HG03432 (cell line): ENCODE measurements at regions not wholly inside any gene's neighbourhood (a gene's known extent, or its start where the extent isn't known, plus 50 kb on each side); places are given as distances from the start of the nearest gene placed in this dataset.

Experiments used
- ATAC-seq: cut with Tn5 transposase; IDR thresholded peaks from one replicate; pipeline ENCODE4 v1.9.1; 2021; ENCODE audit warnings: mild to moderate bottlenecking, moderate library complexity; ENCODE audit not compliant: unreplicated experiment

- ATAC-seq, result no peak
Observed at GRCh38 chr9:80437825-80438224, 866.1 kb downstream of the TLE4 start.

DNA sequence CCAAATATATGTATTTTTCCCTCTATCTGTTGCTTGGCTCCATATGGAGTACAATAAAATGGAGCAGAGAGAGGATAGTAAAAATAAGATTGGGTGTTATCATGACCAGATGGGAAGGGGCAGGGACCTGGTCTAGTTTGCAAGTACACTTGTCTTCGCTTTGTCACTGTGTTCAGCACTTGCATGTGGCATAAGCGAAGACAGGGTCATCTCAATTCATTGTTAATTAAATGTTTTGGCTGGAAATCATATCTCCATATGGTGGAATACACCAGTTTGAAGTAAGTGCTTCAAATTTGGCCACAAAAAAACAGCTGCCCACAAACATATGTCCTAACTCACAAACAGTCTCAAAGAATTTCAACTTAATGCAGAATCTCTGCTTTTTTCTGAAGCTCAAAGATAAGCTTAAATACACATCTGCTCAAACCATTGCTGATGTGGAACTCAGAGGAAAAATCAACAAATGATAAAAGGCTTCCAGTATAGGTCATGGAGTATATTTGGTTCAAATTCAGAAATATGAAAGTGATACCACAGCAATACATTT, 865.4 kb downstream of the TLE4 start:
- ATAC-seq, result no peak

- ATAC-seq, result no peak
Observed at GRCh38 chr9:80435591-80435990, 863.8 kb downstream of the TLE4 start.

GRCh38 chr9:80426992-80427391, 855.2 kb downstream of the TLE4 start:
- ATAC-seq, result no peak

GRCh38 chr9:80417211-80417773, 845.5 kb downstream of the TLE4 start:
- ATAC-seq, result no peak

DNA sequence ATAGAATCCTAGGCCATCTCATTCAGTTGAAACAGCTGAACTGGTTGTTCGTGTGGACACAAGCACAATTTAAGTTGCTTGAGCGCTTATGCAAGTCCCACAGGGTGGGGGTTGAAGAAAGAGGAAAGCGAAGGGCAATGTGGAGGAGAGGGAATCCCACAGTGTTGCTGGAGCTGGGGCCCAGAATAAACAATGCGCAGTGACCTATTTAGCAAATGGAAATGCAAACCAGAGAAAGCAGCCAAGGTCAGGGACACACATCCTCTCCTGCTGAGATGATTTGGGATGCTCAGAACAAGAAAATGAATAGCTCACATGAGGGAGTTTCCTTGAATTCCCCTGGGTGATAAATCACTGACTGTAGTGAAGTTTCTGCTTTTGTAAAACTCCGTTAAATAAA, 838.3 kb downstream of the TLE4 start:
- ATAC-seq, result no peak

DNA sequence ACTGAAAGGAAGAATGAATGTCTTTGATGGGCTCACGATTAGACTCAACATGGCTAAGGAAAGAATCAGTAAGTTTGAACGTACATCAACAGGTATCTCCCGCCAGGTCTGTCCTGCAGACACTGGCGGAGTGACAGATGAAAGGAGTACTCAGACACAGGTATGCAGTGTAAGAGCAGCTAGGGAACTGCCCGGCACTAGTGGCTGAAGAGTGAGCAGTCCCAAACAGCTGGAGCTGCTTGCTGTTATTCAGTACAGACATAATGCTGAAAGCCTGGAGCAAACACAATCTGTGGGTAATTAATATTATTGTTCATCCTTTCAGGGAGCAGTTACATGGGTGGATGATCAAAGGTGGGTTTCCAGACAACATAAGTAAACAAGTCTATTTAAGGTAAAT, 835.5 kb downstream of the TLE4 start:
- ATAC-seq, result no peak

- ATAC-seq, result no peak
Observed at GRCh38 chr9:80401243-80401642, 829.5 kb downstream of the TLE4 start.

GRCh38 chr9:80400624-80401230, 829.0 kb downstream of the TLE4 start:
- ATAC-seq, result no peak

- ATAC-seq, result no peak
Observed at GRCh38 chr9:80399606-80400005, 827.8 kb downstream of the TLE4 start.

- no peak for ATAC-seq
Observed at GRCh38 chr9:80387828-80388227, 816.1 kb downstream of the TLE4 start.

DNA sequence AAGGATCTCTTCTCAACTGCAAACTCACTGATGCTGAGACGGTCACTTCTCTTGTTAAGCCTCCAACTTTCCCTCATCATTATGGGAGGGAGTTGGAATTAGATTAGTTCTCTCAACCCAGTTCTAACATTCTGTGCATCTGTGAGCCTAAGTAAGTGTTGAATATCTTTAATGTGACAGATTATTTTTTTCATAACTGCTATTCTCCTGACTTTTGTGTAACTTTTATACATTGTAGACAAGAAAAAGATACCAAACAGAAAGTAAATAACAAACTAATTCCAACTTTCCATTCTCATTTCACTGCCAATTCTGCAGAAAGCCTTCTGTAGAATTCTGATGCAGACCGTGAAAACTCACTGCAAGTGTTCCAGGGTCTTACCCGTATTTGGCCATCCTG, 813.5 kb downstream of the TLE4 start:
- no peak for ATAC-seq

- no peak for ATAC-seq
Observed at GRCh38 chr9:80383331-80383730, 811.6 kb downstream of the TLE4 start.

DNA sequence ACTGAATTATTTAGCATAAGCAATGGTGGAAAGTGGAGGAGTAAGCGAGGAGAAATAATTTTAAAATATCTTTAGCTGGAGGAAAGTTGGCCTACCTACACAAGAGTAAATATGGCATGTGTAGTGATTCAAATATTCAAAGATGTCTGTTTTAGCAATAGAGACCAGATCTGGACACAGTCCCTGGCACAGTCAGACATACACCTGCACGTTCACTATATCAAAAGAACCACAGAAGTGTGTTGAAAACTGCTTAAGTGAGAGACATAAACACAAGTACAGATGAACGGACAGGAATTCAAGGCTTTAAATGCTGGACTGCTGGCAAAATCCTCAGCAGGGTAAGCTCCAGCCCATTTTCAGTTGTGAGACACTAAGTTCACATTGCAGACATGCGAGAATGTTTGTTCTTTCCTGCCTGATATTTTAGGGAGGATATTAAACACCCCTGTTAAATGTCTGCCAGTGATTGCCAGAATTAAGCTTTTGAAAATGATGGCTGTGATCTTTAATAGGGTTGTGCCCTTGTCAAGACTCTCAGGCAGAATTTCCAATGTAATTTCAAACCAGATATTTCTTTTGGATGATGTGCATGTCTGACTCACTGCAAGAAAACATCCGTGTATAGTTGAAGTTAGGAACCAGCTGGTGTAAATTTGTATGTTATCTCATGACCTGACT, 810.6 kb downstream of the TLE4 start:
- no peak for ATAC-seq

DNA sequence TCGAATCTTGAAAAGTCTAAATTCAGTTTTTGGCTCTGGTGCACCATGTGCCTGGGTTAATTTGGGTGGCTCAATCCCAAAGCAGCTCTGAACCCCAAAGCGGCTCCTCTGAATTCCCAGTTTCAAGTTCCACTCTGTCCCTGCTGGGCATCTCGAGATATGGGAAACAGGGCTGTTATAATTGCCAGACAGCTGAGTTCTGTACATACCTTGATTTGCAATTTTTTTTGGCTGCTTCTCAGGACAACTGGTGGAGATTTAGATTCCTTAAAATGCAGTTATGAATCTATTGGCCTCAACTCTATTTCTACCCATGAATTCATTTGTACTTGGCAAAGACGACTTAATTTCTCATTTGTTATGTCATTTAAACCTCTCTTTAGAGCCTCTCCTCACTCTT, 808.5 kb downstream of the TLE4 start:
- ATAC-seq, result no peak

DNA sequence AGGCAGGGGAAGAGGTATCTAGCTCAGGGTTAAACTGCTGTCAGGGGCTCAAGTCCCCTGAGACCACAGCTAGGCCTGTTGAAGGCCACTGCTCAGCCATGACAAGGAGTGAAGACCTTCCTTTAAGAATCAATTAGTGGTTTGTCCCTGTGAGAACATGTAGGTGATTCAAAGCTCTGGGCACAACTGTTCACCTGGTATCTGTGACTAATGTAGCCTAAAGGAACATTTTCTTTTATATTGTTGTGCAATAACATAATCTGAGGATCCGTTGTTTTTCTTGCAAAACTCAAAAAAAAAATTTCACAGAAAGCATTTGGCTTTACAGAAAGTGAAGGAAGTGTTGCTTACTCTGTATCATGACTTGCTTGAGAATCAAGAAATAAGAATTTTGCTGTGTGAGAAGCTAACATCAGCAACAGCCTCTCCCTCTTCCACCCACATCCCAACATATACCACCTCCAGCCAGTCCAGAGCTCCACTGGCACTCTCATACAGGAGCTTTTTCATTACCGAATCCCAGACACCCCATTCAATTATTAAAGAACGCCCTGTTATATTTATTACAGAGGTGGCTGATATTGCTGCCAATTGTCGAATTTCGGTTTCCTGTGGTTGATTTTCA, 807.0 kb downstream of the TLE4 start:
- no peak for ATAC-seq

DNA sequence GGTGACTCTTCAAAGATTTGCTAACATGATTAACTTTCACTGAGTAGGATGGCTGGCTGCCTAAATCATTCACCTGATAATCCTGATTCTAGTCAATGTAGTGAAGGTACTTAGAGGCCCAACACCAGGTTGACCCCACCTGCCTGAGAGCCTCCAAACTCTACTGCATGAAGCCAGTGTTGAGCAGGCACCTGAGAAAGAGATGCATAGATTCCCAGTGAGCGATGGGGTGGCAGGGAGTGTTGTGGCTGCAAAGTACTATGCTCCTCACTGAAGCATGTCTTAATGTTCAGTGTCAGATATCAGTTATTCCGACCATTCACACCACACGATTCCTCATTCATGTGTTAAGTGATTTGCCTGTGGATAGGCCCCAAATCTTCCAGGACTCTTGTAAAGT, 804.4 kb downstream of the TLE4 start:
- ATAC-seq, result no peak

GRCh38 chr9:80375477-80375876, 803.7 kb downstream of the TLE4 start:
- ATAC-seq, result no peak

DNA sequence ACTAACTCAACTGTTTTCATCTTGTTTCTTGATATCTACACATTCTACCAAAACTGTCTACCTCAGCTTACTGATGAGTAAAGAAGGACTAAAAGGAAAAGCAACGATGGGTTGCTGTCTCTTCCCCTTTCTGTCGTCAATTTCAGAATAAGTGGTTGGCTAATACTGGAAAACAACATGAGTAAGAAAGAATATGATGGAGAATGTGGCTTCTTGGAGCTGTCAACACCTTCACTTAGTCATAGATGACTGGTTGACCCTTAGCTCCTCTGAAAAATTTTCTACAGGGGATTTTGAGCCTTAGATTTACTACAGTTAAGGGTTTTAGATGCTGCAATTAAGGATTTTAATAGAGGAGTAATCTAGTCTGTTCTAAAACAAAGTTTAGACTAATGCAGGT, 797.9 kb downstream of the TLE4 start:
- no peak for ATAC-seq

DNA sequence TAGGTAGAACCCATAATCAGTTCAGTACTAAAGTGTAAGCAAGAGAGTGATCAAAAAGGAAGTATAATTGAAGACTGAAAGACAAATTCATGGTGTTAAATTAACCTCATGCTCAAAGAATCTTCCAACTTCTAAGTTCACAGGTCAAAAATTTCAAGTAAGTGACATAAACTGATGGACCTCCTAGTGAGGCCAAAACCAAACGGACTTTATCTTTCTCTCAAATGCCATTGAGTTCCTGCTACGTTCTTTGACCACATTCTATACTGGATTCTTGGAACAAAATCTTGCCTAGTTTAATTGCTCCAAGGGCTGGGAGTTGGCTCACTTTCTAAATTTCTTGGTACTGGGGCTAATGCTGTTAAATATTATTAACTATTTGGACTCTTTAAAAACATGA, 794.9 kb downstream of the TLE4 start:
- ATAC-seq, result no peak

- no peak for ATAC-seq
Observed at GRCh38 chr9:80359941-80360881, 788.4 kb downstream of the TLE4 start.
